Suppressor macrophage treated with lipopolysaccharide for 1 hour (primary cell): ENCODE measurements at regions not wholly inside any gene's neighbourhood (a gene's known extent, or its start where the extent isn't known, plus 50 kb on each side); places are given as distances from the start of the nearest gene placed in this dataset.
"Not testable (repeated sequence)": the region's sequence is repeated elsewhere in the genome, so short reads cannot be mapped to it uniquely, and the experiment has no call there.

Experiments used
- DNase-seq, 3 donors: peaks; one replicate each; pipeline ENCODE4 v3.0.0-alpha.2; 2020 to 2022

GRCh38 chr2:87075054-87075790 is 53.6 kb upstream of the PLGLB1 start:
- DNase-seq, result peak; percentile 10 to 34 (median 17)

- DNase-seq, result peak; percentile 36 to 59 (median 44)
These were observed 54.2 kb upstream of the PLGLB1 start for GRCh38 chr2:87075791-87076252.

DNA sequence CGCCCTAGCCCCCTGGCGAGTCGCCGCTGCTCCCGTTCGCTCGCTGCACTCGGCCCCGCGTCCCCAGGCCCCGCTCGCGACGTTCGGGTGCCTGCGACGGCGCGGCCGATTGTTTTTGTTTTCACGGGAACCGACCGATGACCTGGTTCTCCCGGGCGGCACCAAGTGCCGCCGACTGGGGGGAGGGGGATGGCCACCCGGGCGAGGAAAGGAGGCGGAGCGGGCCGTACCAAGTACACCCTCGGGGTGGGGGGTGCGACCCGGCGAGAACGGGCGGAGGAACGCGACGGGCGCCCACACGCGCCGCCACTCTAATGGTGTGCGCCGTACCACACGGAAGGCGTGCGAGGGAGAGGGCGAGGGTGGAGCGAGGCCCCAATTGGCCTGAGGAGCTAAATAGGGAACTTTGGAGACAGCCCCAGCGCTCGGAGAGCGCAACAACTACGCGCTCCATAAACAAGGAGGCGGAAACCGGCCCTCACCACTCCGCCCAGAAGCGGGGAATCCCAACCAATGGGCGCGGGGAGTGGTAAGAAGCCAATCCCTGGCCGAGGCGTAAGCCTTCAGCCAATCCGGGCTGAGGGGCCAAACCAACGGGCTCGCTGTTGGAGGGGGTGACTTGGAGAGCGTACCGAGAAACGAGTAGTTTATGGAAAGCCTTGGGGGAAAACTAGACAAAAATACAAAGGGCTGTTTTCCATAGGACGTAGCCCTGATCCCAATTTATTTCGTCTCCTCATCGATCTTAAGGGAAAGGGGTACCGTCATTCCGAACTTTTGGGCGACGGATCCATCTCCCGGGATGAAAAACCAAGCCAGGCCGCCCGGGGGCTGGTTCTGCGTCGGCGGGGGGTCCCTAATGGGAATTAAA is 54.8 kb upstream of the PLGLB1 start:
- peak; percentile 88 to 95 (median 89) for DNase-seq

GRCh38 chr2:87077124-87077446 is 55.4 kb upstream of the PLGLB1 start:
- not testable (repeated sequence) for DNase-seq

GRCh38 chr2:87081727-87082126 is 60.1 kb upstream of the PLGLB1 start:
- not testable (repeated sequence) for DNase-seq

- DNase-seq, result not testable (repeated sequence)
These were observed 66.4 kb upstream of the PLGLB1 start for GRCh38 chr2:87088079-87088478.

DNA sequence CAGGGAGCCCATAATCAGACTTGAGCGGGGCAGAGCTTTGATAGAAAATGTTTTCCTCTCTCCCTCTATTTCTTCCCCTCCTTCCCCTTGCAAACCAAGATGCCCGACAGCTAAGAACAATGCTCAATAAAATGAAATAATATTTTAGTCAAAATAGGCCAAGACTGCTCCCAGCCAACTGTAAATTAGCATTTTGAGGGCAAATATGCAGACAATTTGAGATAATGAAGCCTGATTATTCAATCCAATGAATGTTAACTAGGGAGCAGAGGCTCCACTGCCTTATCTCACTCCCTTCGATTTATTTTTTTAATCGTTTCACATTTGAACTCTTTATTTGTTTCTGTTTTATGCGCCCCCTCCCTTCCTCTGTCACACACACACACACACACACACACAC is 67.8 kb upstream of the PLGLB1 start:
- DNase-seq, result not testable (repeated sequence)

DNA sequence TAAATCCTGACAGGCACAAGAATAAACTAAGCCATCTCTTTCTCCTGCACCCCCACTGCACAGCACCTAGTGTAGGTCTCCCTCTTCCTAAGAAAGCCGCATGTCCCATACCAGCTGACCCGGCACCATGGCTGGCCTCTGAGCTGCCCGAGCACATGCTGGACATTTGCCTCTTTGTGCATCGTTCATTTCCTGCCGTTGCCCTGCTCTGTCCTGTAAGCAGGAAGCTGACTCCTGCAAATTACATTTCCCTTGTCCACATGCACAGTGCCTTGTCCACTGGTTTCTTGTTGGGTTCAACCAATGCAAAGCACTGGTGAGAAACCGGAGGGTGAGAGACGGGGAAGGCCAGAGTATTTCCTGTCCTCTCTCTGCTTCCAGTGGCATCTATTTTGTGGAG is 71.6 kb upstream of the PLGLB1 start:
- DNase-seq, result not testable (repeated sequence)

GRCh38 chr2:87093937-87094529 is 72.4 kb upstream of the PLGLB1 start:
- DNase-seq, result not testable (repeated sequence)

- not testable (repeated sequence) for DNase-seq
These were observed 74.2 kb upstream of the PLGLB1 start for GRCh38 chr2:87095804-87096203.

DNA sequence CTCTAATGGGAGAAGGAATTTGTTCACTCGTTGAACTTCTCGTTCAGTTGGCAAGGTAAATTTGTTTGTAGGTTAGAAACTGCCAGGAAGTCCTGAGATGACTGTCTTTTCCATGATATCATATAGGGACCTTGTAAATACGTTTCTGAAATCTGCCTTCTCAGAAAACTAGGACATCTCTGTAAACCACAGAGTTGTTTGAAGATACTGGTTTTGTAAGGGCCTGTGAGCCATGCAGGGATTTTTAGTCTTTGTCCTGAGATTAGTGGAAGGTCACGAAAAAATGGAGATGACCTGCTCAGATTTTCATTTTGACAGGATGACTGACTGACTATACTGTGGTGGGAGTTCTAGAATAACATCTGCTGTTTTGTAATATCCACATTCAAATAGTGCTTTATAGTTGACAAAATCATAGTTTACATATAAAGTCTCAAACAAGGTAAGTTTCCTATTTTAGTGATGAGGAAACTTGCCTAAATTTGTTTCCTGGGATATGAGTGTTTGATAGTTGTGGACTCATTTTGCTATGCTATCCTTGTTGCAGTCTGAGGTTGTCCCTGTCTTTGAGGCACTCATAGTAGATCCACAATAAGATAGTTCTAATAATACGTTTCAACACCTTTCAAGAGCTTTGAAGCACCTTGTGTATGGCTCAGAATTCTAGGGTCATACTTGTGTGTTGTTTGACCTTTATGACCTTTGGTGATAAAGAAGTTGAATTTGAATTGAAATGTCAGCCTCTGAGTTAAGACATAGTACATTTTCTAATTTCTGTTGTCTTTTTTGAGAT is 107.3 kb upstream of the PLGLB1 start:
- not testable (repeated sequence) for DNase-seq

DNA sequence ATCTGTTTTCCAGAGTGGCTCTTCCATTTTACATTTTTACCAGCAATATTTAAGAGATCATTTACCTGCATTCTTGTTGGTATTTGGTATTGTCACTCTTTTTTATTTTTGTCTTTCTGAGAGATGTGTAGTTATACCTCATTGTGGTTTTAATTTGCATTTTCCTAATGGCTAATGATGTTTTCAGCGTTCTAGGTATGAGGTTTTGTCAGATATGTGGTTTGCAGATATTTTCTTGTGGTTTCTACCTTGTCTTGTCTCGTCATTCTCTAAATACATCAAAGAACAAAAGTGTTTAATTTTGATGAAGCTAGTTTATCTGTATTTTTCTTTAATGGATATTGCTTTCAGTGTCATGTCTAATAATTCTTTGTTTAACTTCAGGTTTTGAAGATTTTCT is 110.9 kb upstream of the PLGLB1 start:
- DNase-seq, result not testable (repeated sequence)

GRCh38 chr2:87151835-87152493 is 130.3 kb upstream of the PLGLB1 start:
- DNase-seq, result not testable (repeated sequence)

DNA sequence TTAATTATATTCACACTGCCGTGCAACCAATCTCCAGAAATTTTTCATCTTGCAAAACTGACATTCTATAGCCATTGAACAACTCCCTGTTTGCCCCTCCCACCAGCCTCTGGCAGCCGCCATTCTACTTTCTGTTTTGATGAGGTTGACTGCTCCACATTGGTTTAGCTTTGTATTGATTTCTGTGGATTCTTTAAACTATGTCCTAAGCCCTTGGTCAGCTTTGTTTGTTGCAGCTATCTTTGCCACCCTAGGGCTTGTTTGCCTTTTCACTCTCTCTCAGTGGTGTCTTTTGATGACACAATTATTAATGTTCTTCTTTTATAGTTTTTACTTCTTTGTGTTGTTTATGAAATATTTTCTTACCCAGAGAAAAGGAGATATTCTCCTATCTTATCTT is 152.8 kb upstream of the PLGLB1 start:
- DNase-seq, result not testable (repeated sequence)

GRCh38 chr2:87183373-87183772 is 161.7 kb upstream of the PLGLB1 start:
- not testable (repeated sequence) for DNase-seq

GRCh38 chr2:87184260-87184659 is 162.6 kb upstream of the PLGLB1 start:
- not testable (repeated sequence) for DNase-seq

DNA sequence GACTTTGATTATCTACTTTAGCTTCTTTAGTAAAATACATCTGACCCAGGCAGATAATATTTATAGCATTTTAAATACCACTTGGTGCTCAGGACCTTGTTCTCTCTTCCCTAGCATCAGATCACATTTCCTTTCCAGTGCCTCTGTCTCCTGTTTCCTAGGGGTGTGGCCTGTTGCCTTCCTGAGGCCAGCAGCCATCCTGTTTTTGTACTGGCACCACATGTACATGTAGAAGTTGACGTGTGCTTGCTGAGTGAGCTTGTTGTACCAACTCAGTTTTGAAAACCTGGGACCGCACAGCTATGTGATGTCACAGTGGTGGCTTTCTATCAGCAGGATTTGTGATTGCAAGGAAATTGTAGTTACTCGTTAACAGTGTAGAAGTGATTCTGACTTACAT is 167.6 kb upstream of the PLGLB1 start:
- DNase-seq, result not testable (repeated sequence)

DNA sequence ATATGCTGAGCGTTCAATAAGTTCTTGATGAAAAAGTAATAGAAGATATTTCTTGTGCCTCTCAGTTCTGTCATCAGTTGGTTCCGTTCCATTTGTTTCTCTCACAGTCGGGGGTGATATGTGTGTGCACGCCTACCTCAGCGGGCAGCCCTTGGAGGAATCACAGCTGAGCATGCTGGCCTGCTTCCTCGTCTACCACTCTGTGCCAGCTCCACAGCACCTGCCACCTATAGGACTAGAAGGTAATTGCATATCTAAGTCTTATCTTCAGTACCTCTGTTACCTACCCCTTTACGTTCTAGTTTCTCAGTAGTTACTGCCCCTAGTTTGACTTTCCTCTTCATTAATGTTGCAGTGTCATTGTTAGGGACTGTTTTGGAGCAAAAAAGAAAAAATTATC is 171.7 kb upstream of the PLGLB1 start:
- DNase-seq, result not testable (repeated sequence)

GRCh38 chr2:87194254-87194999 is 172.8 kb upstream of the PLGLB1 start:
- DNase-seq, result not testable (repeated sequence)

DNA sequence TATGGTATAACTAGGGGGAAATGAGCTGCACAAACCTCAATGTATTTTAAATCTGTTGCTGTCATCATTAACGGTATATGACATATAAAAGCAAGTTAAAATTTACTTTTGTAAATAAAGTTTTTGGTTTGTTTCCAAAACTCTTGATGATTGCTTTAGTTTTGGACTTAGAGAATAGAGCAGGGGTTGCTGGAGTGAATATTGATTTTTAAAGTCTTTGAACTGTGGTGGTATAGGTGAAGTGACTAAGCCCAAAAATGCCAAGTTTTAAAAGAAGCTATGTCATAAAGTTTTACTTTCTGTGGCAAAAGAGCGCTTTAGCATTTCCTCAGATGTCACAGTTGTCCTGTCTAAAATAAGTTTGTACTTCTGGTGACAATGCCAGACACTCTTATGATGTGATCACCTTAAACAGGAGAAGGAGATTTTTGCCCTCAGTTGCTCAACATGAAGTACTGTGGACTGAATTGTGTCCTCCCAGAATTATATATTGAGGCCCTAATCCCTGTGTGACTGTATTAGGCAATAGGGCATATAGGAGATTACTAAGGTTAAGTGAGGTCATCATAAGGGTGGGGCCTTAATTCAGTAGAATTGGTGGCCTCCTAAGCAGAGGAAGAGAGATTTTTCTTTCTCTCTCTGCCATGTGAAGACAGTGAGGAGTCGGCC is 175.2 kb upstream of the PLGLB1 start:
- not testable (repeated sequence) for DNase-seq

GRCh38 chr2:87198422-87198821 is 176.8 kb upstream of the PLGLB1 start:
- not testable (repeated sequence) for DNase-seq
